Activated CD4-positive, alpha-beta T cell treated with anti-CD3 and anti-CD28 coated beads, Interleukin-2, amount 10 ng/mL, durations not matched to agents 24 days and 14 days (primary cell): ENCODE measurements at regions not wholly inside any gene's neighbourhood (a gene's known extent, or its start where the extent isn't known, plus 50 kb on each side); places are given as distances from the start of the nearest gene placed in this dataset.
"Not testable (repeated sequence)": the region's sequence is repeated elsewhere in the genome, so short reads cannot be mapped to it uniquely, and the experiment has no call there.

ENCODE experiments used
- DNase-seq: peaks from one replicate; pipeline ENCODE4 v3.0.0; 2022
- H3K27ac Mint-ChIP-seq: one replicate; pipeline ENCODE4 v1.8.0; 2022; ENCODE audit warnings: mild to moderate bottlenecking, mixed read lengths
- H3K27me3 Mint-ChIP-seq: one replicate; pipeline ENCODE4 v1.8.0; 2022; ENCODE audit warnings: mixed read lengths
- H3K36me3 Mint-ChIP-seq: one replicate; pipeline ENCODE4 v1.8.0; 2022; ENCODE audit warnings: low read depth, mild to moderate bottlenecking, mixed read lengths
- H3K4me1 Mint-ChIP-seq: one replicate; pipeline ENCODE4 v1.8.0; 2021; ENCODE audit warnings: mixed read lengths
- H3K4me3 Mint-ChIP-seq: one replicate; pipeline ENCODE4 v1.8.0; 2022; ENCODE audit warnings: mild to moderate bottlenecking, moderate library complexity, mixed read lengths
- H3K9me3 Mint-ChIP-seq: one replicate; pipeline ENCODE4 v1.8.0; 2021; ENCODE audit warnings: mixed read lengths
- intact Hi-C: fragments of 100-400 bp; cut with micrococcal nuclease; formaldehyde crosslinking; loops from one replicate; pipeline ENCODE4 v1.15.1; 2023

DNA sequence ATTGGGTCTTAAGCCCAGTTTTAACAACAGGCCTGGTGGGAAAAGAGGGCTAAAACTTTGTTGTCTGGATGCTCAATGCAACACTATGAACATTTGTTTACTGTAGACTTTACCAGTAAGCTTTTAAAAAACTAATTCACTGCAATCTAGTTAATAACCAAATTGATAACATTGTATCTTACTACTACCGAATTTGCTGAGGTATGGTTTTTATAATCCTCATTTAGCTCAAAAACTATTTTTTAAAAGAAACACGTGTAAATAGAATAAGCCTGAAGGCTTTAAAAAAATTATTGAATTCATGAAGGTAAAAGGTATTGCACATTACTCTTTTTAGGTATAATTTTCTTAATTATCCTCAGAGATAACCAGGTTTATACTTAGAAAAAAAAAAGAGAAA lies 500.6 kb downstream of the RWDD3 start:
- H3K27ac Mint-ChIP-seq, result no peak overlapping the region
- H3K4me1 Mint-ChIP-seq, result no peaks in the 10 kb centered on the region
- no peak for DNase-seq
- intact Hi-C loops, result no loop called here
- peaks cover 25% of the 10 kb centered on the region for H3K9me3 Mint-ChIP-seq
- no peaks in the 10 kb centered on the region for H3K27me3 Mint-ChIP-seq
- no peak overlapping the region for H3K4me3 Mint-ChIP-seq
- H3K36me3 Mint-ChIP-seq, result no peaks in the 10 kb centered on the region

DNA sequence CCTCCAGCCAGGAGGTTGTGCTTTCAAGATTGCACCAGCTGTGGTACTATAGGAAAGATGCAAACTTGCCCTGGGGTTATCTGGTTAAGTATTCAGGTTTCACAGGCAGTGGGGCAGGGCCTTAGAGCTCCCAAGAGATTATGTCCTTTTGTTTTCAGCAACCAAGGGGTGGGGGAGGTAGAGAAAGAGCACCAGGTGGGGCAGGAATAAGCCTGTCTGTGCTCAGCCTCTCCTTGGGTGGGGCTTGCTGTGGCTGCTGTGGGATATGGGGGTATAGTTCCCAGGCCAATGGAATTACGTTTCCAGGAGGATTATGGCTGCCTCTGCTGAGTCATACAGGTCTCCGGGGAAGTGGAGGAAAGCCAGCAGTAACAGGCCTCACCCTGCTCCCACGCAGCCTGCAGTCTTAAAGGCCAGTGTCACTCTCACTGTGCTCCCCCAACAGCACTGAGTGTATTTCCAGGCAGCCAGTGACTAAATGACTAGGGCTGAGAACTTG lies 508.6 kb downstream of the RWDD3 start:
- Mint-ChIP-seq H3K4me1 (no peaks in the 10 kb centered on the region), H3K4me3 (no peak overlapping the region), H3K36me3 (no peaks in the 10 kb centered on the region), H3K9me3 (peaks cover 10% of the 10 kb centered on the region), H3K27ac (no peak overlapping the region), H3K27me3 (no peaks in the 10 kb centered on the region)
- no peak for DNase-seq
- intact Hi-C loops, result no loop called here

DNA sequence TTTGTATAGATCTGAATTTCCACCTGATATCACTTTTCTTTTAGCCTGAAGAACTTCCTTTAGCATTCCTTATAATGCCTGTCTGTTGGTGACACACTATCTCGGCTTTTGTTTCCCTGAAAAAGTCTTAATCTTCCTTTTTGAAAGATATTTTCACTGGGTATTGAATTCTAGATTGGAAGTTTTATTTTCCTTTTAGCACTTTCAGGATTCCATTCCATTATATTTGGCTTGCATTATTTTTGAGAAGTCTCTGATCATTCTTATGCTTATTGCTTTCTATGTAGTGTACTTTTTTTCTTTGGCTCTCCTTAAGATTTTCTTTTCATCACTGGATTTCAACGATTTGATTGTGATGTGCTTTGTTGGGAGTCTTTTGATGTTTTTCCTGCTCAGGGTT lies 510.7 kb downstream of the RWDD3 start:
- H3K4me3 Mint-ChIP-seq, result no peak overlapping the region
- H3K27me3 Mint-ChIP-seq, result no peaks in the 10 kb centered on the region
- H3K9me3 Mint-ChIP-seq, result peaks cover 3% of the 10 kb centered on the region
- intact Hi-C loops, result no loop called here
- H3K27ac Mint-ChIP-seq, result no peak overlapping the region
- no peaks in the 10 kb centered on the region for H3K4me1 Mint-ChIP-seq
- no peaks in the 10 kb centered on the region for H3K36me3 Mint-ChIP-seq
- no peak for DNase-seq

DNA sequence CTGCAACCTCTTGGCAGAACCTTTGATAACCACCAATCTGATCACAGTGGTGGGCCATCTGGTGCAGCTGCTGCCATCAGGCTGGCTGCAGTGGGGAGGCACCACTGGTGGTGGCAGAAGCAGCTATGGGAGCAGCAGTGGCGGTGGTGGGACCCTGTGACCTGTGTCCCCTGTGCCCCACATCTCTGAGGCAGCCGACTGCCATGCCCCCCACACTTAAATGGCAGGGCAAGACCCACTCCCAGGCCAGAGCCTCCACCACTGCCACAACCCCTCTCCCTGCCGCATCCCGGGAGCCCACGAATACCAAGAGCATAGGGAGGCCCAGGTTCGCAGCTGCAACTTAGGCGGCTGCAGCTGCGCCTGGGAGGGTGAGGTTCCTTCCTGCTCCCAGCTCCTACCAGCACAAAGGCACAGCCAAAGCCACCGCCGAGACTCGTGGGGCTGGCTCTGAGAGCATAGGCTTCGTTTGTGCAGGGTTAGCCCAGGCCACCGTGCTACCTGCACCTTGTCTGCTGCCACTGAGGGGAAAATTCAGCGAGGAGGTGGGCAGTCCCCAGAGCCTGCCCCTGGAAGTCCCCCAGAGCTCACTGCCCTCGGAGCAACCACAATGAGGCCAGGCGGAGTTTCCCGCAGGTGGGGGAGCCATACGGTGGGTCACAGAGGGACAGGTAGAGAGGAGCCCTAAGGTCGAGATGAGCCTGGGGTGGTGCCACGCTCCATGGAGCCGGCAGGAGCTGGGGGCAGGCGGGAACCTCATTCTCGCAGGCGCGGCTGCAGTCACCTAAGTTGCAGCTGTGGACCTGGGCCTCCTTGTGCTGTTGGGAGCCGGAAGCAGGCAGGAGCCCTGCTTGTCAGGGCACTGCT lies 518.7 kb downstream of the RWDD3 start:
- no peak for DNase-seq
- H3K4me3 Mint-ChIP-seq, result no peak overlapping the region
- H3K36me3 Mint-ChIP-seq, result no peaks in the 10 kb centered on the region
- no peak overlapping the region for H3K27ac Mint-ChIP-seq
- peaks cover 8% of the 10 kb centered on the region for H3K9me3 Mint-ChIP-seq
- H3K4me1 Mint-ChIP-seq, result no peaks in the 10 kb centered on the region
- intact Hi-C loops, result no loop called here
- H3K27me3 Mint-ChIP-seq, result no peaks in the 10 kb centered on the region

DNA sequence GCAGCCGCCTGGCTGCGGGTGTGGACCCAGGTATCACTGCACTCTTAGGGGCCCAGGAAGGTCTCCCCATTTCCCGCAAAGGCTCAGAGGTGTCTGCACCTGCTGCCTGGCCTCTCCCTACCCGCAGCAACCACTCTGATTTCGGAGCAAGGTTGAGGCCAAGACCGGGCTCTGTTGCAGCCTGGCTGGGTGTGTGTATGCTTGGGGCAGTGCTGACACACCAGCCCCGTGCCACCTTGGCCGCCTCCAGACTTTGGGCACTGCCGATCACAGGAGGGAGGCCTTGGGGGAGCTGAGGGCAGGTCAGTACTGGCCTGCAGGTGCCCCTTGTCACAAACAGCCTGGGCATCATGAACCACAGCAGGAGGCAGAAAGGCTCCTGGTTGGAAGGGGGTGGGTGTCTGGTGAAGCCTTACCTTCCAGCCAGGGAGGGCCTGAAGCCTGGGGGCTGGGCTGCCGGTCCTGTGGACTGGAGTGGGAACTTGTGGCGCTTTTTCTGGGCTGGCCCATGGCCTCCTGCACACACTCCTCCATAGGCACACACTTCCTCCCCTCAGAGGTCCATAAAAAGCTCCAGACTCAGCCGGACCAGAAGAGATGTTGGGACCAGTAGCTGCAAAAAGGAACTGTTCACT lies 519.5 kb downstream of the RWDD3 start:
- no peak overlapping the region for H3K4me3 Mint-ChIP-seq
- intact Hi-C loops, result no loop called here
- no peaks in the 10 kb centered on the region for H3K4me1 Mint-ChIP-seq
- H3K27ac Mint-ChIP-seq, result no peak overlapping the region
- no peaks in the 10 kb centered on the region for H3K27me3 Mint-ChIP-seq
- H3K9me3 Mint-ChIP-seq, result peaks cover 8% of the 10 kb centered on the region
- H3K36me3 Mint-ChIP-seq, result no peaks in the 10 kb centered on the region
- DNase-seq, result no peak

- peaks cover 8% of the 10 kb centered on the region for H3K9me3 Mint-ChIP-seq
- H3K4me1 Mint-ChIP-seq, result no peaks in the 10 kb centered on the region
- no peaks in the 10 kb centered on the region for H3K27me3 Mint-ChIP-seq
- H3K4me3 Mint-ChIP-seq, result no peak overlapping the region
- no peak for DNase-seq
- H3K36me3 Mint-ChIP-seq, result no peaks in the 10 kb centered on the region
- H3K27ac Mint-ChIP-seq, result no peak overlapping the region
- intact Hi-C loops, result no loop called here
Observed at GRCh38 chr1:95754412-95754811, 520.4 kb downstream of the RWDD3 start.

GRCh38 chr1:95766036-95766435 lies 532.0 kb downstream of the RWDD3 start:
- Mint-ChIP-seq H3K4me1 (no peaks in the 10 kb centered on the region), H3K27me3 (no peaks in the 10 kb centered on the region), H3K4me3 (no peak overlapping the region), H3K27ac (no peak overlapping the region), H3K9me3 (no peaks in the 10 kb centered on the region), H3K36me3 (no peaks in the 10 kb centered on the region)
- DNase-seq, result no peak
- intact Hi-C loops, result no loop called here

DNA sequence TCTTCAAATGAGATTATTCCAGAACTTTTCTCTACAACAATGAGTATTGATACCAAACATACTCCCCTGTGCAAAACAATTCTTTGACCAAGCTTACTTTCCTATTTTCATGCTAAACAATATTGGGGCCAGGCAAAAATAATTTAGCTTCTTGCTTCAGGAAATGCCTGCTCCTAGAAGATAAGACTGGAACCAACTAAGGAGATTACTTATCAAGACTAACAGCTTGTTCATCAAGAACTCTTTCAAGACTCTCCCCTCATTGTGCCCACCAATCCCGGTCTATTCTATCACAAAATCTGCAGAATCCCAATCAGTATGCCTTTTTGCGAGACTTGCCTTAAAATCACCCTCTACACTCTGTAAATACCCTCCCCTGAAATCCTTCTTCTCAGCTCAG lies 536.6 kb downstream of the RWDD3 start:
- H3K9me3 Mint-ChIP-seq, result no peaks in the 10 kb centered on the region
- H3K27ac Mint-ChIP-seq, result no peak overlapping the region
- DNase-seq, result no peak
- H3K4me3 Mint-ChIP-seq, result no peak overlapping the region
- no peaks in the 10 kb centered on the region for H3K4me1 Mint-ChIP-seq
- no peaks in the 10 kb centered on the region for H3K27me3 Mint-ChIP-seq
- intact Hi-C loops, result no loop called here
- H3K36me3 Mint-ChIP-seq, result no peaks in the 10 kb centered on the region

DNA sequence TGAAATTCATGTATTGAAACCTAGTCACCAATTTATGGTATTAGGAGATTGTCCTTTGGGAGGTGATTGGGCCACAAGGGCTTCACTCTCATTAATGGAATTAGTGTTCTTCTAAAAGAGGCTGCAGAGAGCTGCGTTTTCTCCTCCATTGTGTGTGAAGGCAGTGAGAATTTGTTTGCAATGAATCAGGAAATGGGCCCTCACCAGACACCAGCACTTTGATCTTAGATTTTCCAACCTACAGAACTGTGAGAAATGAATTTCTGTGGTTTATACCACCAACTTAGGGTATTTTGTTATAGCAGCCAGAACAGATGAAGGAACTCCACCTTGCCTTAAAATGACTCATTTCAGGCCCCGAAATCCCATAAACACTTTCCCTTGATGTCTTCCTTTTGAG lies 544.2 kb downstream of the RWDD3 start:
- H3K36me3 Mint-ChIP-seq, result no peaks in the 10 kb centered on the region
- peaks cover 8% of the 10 kb centered on the region for H3K9me3 Mint-ChIP-seq
- DNase-seq, result no peak
- intact Hi-C loops, result no loop called here
- no peaks in the 10 kb centered on the region for H3K4me1 Mint-ChIP-seq
- H3K27me3 Mint-ChIP-seq, result no peaks in the 10 kb centered on the region
- no peak overlapping the region for H3K4me3 Mint-ChIP-seq
- H3K27ac Mint-ChIP-seq, result no peak overlapping the region

DNA sequence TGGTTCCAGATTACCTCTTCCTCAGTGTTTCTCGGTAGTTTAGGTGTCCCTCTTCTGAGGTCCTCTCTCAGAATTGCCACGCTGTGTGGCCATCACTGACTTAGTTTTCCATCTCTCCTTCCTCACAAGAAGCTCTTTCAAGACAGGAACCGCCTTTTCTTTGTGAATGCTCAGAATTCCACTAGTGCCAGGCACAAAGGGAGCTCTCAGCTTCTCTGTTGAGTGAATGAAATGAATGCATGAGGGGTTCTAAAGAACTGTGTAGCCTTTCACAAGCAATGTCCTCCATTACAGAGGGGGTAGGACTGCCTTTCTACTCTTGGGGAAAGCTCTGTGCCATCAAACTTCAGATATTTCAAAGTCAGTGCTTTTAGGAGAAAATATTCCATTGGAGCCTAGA lies 546.8 kb downstream of the RWDD3 start:
- H3K9me3 Mint-ChIP-seq, result peaks cover 5% of the 10 kb centered on the region
- H3K4me3 Mint-ChIP-seq, result no peak overlapping the region
- intact Hi-C loops, result no loop called here
- DNase-seq, result no peak
- no peaks in the 10 kb centered on the region for H3K4me1 Mint-ChIP-seq
- no peak overlapping the region for H3K27ac Mint-ChIP-seq
- H3K27me3 Mint-ChIP-seq, result no peaks in the 10 kb centered on the region
- no peaks in the 10 kb centered on the region for H3K36me3 Mint-ChIP-seq

- H3K36me3 Mint-ChIP-seq, result no peaks in the 10 kb centered on the region
- intact Hi-C loops, result no loop called here
- H3K4me3 Mint-ChIP-seq, result no peak overlapping the region
- no peaks in the 10 kb centered on the region for H3K4me1 Mint-ChIP-seq
- H3K27me3 Mint-ChIP-seq, result no peaks in the 10 kb centered on the region
- H3K27ac Mint-ChIP-seq, result no peak overlapping the region
- no peak for DNase-seq
- peaks cover 4% of the 10 kb centered on the region for H3K9me3 Mint-ChIP-seq
Observed at GRCh38 chr1:95790136-95790535, 556.1 kb downstream of the RWDD3 start.

GRCh38 chr1:95793893-95794292 lies 559.9 kb downstream of the RWDD3 start:
- H3K27me3 Mint-ChIP-seq, result no peaks in the 10 kb centered on the region
- H3K4me3 Mint-ChIP-seq, result no peak overlapping the region
- H3K27ac Mint-ChIP-seq, result no peak overlapping the region
- no peak for DNase-seq
- H3K36me3 Mint-ChIP-seq, result no peaks in the 10 kb centered on the region
- intact Hi-C loops, result no loop called here
- peaks cover 10% of the 10 kb centered on the region for H3K9me3 Mint-ChIP-seq
- no peaks in the 10 kb centered on the region for H3K4me1 Mint-ChIP-seq

DNA sequence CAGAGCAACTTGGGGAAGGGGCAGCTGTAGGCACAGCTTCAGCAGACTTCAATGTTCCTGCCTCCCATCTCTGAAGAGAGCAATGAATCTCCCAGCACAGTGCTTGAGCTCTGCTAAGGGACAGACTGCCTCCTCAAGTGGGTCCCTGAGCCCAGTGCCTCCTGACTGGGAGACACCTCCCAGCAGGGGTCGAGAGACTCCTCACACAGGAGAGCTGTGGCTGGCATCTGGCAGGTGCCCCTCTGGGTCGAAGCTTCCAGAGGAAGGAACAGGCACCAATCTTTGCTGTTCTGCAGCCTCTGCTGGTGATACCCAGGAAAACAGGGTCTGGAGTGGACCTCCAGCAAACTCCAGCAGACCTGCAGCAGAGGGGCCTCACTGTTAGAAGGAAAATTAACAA lies 563.8 kb downstream of the RWDD3 start:
- H3K9me3 Mint-ChIP-seq, result peaks cover 20% of the 10 kb centered on the region
- H3K36me3 Mint-ChIP-seq, H3K4me3 Mint-ChIP-seq, H3K27me3 Mint-ChIP-seq, DNase-seq, H3K4me1 Mint-ChIP-seq, H3K27ac Mint-ChIP-seq, intact Hi-C loops: not testable (repeated sequence)

GRCh38 chr1:95806171-95806570 lies 572.2 kb downstream of the RWDD3 start:
- H3K27ac Mint-ChIP-seq, result no peak overlapping the region
- H3K9me3 Mint-ChIP-seq, result peaks cover 8% of the 10 kb centered on the region
- H3K36me3 Mint-ChIP-seq, result no peaks in the 10 kb centered on the region
- H3K4me1 Mint-ChIP-seq, result no peaks in the 10 kb centered on the region
- no peak for DNase-seq
- H3K27me3 Mint-ChIP-seq, result no peaks in the 10 kb centered on the region
- H3K4me3 Mint-ChIP-seq, result no peak overlapping the region
- intact Hi-C loops, result no loop called here
